Thymus (tissue), 11 donors: ENCODE measurements at regions not wholly inside any gene's neighbourhood (a gene's known extent, or its start where the extent isn't known, plus 50 kb on each side); places are given as distances from the start of the nearest gene placed in this dataset.
A peak's percentile ranks its signal among the peaks of the same experiment; 100 is the strongest.
"Not testable (repeated sequence)": the region's sequence is repeated elsewhere in the genome, so short reads cannot be mapped to it uniquely, and the experiment has no call there.

Source experiments
- DNase-seq, 9 donors: peaks; one replicate each; pipeline ENCODE4 v3.0.0-alpha.2; 2013; ENCODE audit warnings: low spot score in 9 of 9, low read depth in 6 of 9, missing footprints in 1 of 9
- H3K27ac ChIP-seq, 2 donors: one replicate each; pipeline ENCODE4 v1.5.1; 2013; ENCODE audit warnings: control low read depth in 1 of 2, low read depth in 1 of 2, low read length in 1 of 2, mild to moderate bottlenecking in 1 of 2, moderate library complexity in 1 of 2
- H3K27me3 ChIP-seq, 2 donors: one replicate each; pipeline ENCODE4 v1.5.1; 2013; ENCODE audit warnings: low read length in 1 of 2; ENCODE audit not compliant: control insufficient read depth in 2 of 2, insufficient read depth in 1 of 2
- H3K36me3 ChIP-seq, 2 donors: one replicate each; pipeline ENCODE4 v1.5.1; 2013; ENCODE audit warnings: low read length in 1 of 2, mild to moderate bottlenecking in 1 of 2, moderate library complexity in 1 of 2; ENCODE audit not compliant: control insufficient read depth in 2 of 2, insufficient read depth in 2 of 2
- H3K4me1 ChIP-seq, 2 donors: one replicate each; pipeline ENCODE4 v1.5.1; 2013; ENCODE audit warnings: low read length in 2 of 2; ENCODE audit not compliant: control insufficient read depth in 2 of 2, insufficient read depth in 2 of 2
- H3K4me3 ChIP-seq, 2 donors: one replicate each; pipeline ENCODE4 v1.5.1; 2013; ENCODE audit warnings: low read length in 2 of 2, control low read depth in 1 of 2, mild to moderate bottlenecking in 1 of 2
- H3K9me3 ChIP-seq, 2 donors: one replicate each; pipeline ENCODE4 v1.5.1; 2013; ENCODE audit warnings: low read length in 1 of 2, mild to moderate bottlenecking in 1 of 2; ENCODE audit not compliant: control insufficient read depth in 2 of 2, insufficient read depth in 1 of 2
- WGBS: extraction: QIAGEN DNeasy Blood & Tissue Kit; methylation state at CpG from one replicate; pipeline ENCODE4 v1.1.7; 2013; 5-methylcytosine and 5-hydroxymethylcytosine counted together
- donor health status: healthy.

- H3K4me1 ChIP-seq: peaks cover 0 to 3% of the 10 kb centered on the region in 2 donors
- no peak for DNase-seq
- H3K27ac ChIP-seq: no peak overlapping the region
- no peaks in the 10 kb centered on the region for H3K27me3 ChIP-seq
- H3K36me3 ChIP-seq: no peaks in the 10 kb centered on the region
- no peak overlapping the region for H3K4me3 ChIP-seq
- WGBS: 93% methylated on average over 4 of the region's 4 CpGs
- no peaks in the 10 kb centered on the region for H3K9me3 ChIP-seq
Observed at GRCh38 chr4:20196476-20196875, 55.2 kb upstream of the SLIT2 start.

- H3K27me3 ChIP-seq: no peaks in the 10 kb centered on the region
- H3K27ac ChIP-seq: no peak overlapping the region
- no peak for DNase-seq
- peaks cover 0 to 5% of the 10 kb centered on the region in 2 donors for H3K9me3 ChIP-seq
- H3K36me3 ChIP-seq: no peaks in the 10 kb centered on the region
- H3K4me1 ChIP-seq: peaks cover 0 to 3% of the 10 kb centered on the region in 2 donors
- no peak overlapping the region for H3K4me3 ChIP-seq
Observed at GRCh38 chr4:20195071-20195885, 56.4 kb upstream of the SLIT2 start.

- Histone ChIP-seq H3K9me3 (peaks cover 0 to 6% of the 10 kb centered on the region in 2 donors), H3K4me1 (peaks cover 0 to 3% of the 10 kb centered on the region in 2 donors), H3K27me3 (no peaks in the 10 kb centered on the region), H3K36me3 (no peaks in the 10 kb centered on the region), H3K4me3 (no peak overlapping the region), H3K27ac (no peak overlapping the region)
- DNase-seq: peak in 1 of 9 donors; percentile 1
- 76% methylated on average over 1 of the region's 1 CpG for WGBS
Observed at GRCh38 chr4:20194123-20195013, 57.3 kb upstream of the SLIT2 start.

- H3K27ac ChIP-seq: peak overlapping the region; percentile 47 to 66
- 83% methylated on average over 5 of the region's 5 CpGs for WGBS
- no peaks in the 10 kb centered on the region for H3K36me3 ChIP-seq
- H3K4me1 ChIP-seq: peaks cover 0 to 3% of the 10 kb centered on the region in 2 donors
- no peaks in the 10 kb centered on the region for H3K27me3 ChIP-seq
- H3K9me3 ChIP-seq: peaks cover 0 to 6% of the 10 kb centered on the region in 2 donors
- no peak overlapping the region for H3K4me3 ChIP-seq
- no peak for DNase-seq
Observed at GRCh38 chr4:20193141-20193936, 58.4 kb upstream of the SLIT2 start.

- H3K9me3 ChIP-seq: peaks cover 0 to 6% of the 10 kb centered on the region in 2 donors
- no peak overlapping the region for H3K4me3 ChIP-seq
- DNase-seq: no peak
- H3K27ac ChIP-seq: peak overlapping the region in 1 of 2 donors; percentile 66
- peaks cover 0 to 3% of the 10 kb centered on the region in 2 donors for H3K4me1 ChIP-seq
- no peaks in the 10 kb centered on the region for H3K36me3 ChIP-seq
- no peaks in the 10 kb centered on the region for H3K27me3 ChIP-seq
- 86% methylated on average over 2 of the region's 2 CpGs for WGBS
Observed at GRCh38 chr4:20192736-20193135, 59.0 kb upstream of the SLIT2 start.

GRCh38 chr4:20185103-20185502 is 66.6 kb upstream of the SLIT2 start:
- WGBS: 89% methylated on average over 2 of the region's 2 CpGs
- Histone ChIP-seq H3K27ac (no peak overlapping the region), H3K27me3 (no peaks in the 10 kb centered on the region), H3K36me3 (no peaks in the 10 kb centered on the region), H3K4me3 (no peak overlapping the region), H3K4me1 (no peaks in the 10 kb centered on the region), H3K9me3 (no peaks in the 10 kb centered on the region)
- no peak for DNase-seq

GRCh38 chr4:20183131-20183530 is 68.6 kb upstream of the SLIT2 start:
- not testable (repeated sequence) for H3K27ac ChIP-seq, H3K4me3 ChIP-seq, H3K27me3 ChIP-seq, H3K4me1 ChIP-seq, H3K36me3 ChIP-seq, DNase-seq
- peaks cover 0 to 10% of the 10 kb centered on the region in 2 donors for H3K9me3 ChIP-seq
- WGBS: 91% methylated on average over 5 of the region's 5 CpGs

- H3K9me3 ChIP-seq: peaks cover 0 to 13% of the 10 kb centered on the region in 2 donors
Observed at GRCh38 chr4:20181926-20182325, 69.8 kb upstream of the SLIT2 start.

More at GRCh38 chr4:20181926-20182325, 69.8 kb upstream of the SLIT2 start:
- 79% methylated on average over 3 of the region's 3 CpGs for WGBS
- Histone ChIP-seq H3K4me3 (no peak overlapping the region), H3K4me1 (no peaks in the 10 kb centered on the region), H3K27ac (no peak overlapping the region), H3K36me3 (no peaks in the 10 kb centered on the region), H3K27me3 (no peaks in the 10 kb centered on the region)
- no peak for DNase-seq
